ENCODE measurements at regions not wholly inside any gene's neighbourhood (a gene's known extent, or its start where the extent isn't known, plus 50 kb on each side); places are given as distances from the start of the nearest gene placed in this dataset.

GRCh38 chr6:86869500-86869899 is 67.8 kb upstream of the HTR1E start:
- TF ChIP-seq CTCF (IDR thresholded peaks at IDR 0.05) (no peak), POLR2A (IDR thresholded peaks at IDR 0.05) (no peak)

Data from body of pancreas (tissue), 4 donors.